Gastrocnemius medialis (tissue), 4 donors: ENCODE measurements at regions not wholly inside any gene's neighbourhood (a gene's known extent, or its start where the extent isn't known, plus 50 kb on each side); places are given as distances from the start of the nearest gene placed in this dataset.

Experiments
- ATAC-seq, 2 donors: fragments of 150-250 bp; one replicate each; pipeline ENCODE4 v1.9.1; 2016
- DNase-seq, 2 donors: peaks; one replicate each; pipeline ENCODE4 v3.0.0-alpha.2; 2019
- H3K27ac ChIP-seq, 4 donors: fragments of 200-600 bp; sonication (generic); 1 replicate in 1 of 4; 2 replicates in 3 of 4; pipeline ENCODE4 v1.5.1; 2016 to 2018; ENCODE audit warnings: mild to moderate bottlenecking in 2 of 4, moderate library complexity in 1 of 4
- H3K27me3 ChIP-seq, 3 donors: fragments of 200-600 bp; sonication (generic) in 2 of 3; 1 replicate in 1 of 3; 2 replicates in 2 of 3; pipeline versions ENCODE4 v1.5.1 to v1.6.0; 2016 to 2019; ENCODE audit warnings: mild to moderate bottlenecking in 1 of 3, moderate library complexity in 1 of 3
- H3K36me3 ChIP-seq, 2 donors: fragments of 200-600 bp; sonication (generic) in 1 of 2; one replicate each; pipeline ENCODE4 v1.5.1; 2017 to 2018
- H3K4me1 ChIP-seq, 2 donors: fragments of 200-600 bp; sonication (generic) in 1 of 2; one replicate each; pipeline ENCODE4 v1.5.1; 2016 to 2017; ENCODE audit warnings: mild to moderate bottlenecking in 2 of 2
- H3K4me3 ChIP-seq, 4 donors: fragments of 200-600 bp; sonication (generic) in 3 of 4; 1 replicate in 1 of 4; 2 replicates in 3 of 4; pipeline ENCODE4 v1.5.1; 2016 to 2019; ENCODE audit warnings: mild to moderate bottlenecking in 2 of 4
- H3K9me3 ChIP-seq, 3 donors: fragments of 200-600 bp; sonication (generic) in 2 of 3; 1 replicate in 1 of 3; 2 replicates in 2 of 3; pipeline ENCODE4 v1.5.1; 2016 to 2019
- POLR2A ChIP-seq, 2 donors: fragments of 450-650 bp; IDR thresholded peaks; one replicate each; pipeline ENCODE4 v1.6.1; 2017; ENCODE audit warnings: antibody characterized with exemption in 2 of 2, mild to moderate bottlenecking in 2 of 2, moderate library complexity in 2 of 2
- in situ Hi-C, 4 donors: fragments of 200-750 bp; cut with MboI; loops; one replicate each; pipeline versions ENCODE4 v1.15.0 to v1.8.0; 2017; ENCODE audit warnings: low sequenced_read_pairs in 4 of 4
- intact Hi-C: fragments of 100-400 bp; cut with DNase I; formaldehyde crosslinking; loops from one replicate; pipeline ENCODE4 v1.15.1; 2023; ENCODE audit warnings: low total_unique reads
- TF ChIP-seq, protein P1 (sequence below), 5 experiments: fragments of 450-650 bp in 3 of 5; fragments of 200-600 bp in 2 of 5; sonication (generic) in 2 of 5; IDR thresholded peaks in 4 of 5; conservative IDR thresholded peaks in 1 of 5; 1 replicate in 4 of 5; 2 replicates in 1 of 5; pipeline ENCODE4 v1.5.1; 2016 to 2019; ENCODE audit warnings: antibody characterized with exemption in 5 of 5, mild to moderate bottlenecking in 3 of 5, moderate library complexity in 3 of 5

DNA sequence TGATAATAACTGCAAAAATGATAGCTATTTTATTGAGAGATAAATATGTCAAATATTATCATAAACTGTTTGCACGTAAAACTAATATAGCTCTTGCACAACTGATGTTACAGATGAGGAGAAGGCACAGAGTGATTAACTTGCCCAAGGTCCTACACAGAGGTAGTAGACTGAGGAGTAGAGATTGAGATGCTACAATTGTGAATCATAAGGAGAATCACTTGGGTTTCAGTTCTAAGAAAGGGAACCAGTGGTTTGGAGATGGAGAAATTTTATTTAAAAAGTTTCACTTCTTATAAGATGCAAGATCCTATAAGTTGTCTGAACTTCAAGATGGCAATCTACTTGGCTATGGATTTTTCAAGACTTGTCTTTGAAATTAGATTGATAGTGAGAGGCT, 224.8 kb upstream of the RAG2 start:
- ATAC-seq (no peak), DNase-seq (no peak)
- no peaks in the 10 kb centered on the region for H3K4me1 ChIP-seq
- H3K4me3 ChIP-seq: no peak overlapping the region
- in situ Hi-C loops (no loop called here), intact Hi-C loops (no loop called here)
- H3K27me3 ChIP-seq: no peaks in the 10 kb centered on the region
- no peaks in the 10 kb centered on the region for H3K36me3 ChIP-seq
- H3K27ac ChIP-seq: no peak overlapping the region
- TF ChIP-seq, protein P1, sequence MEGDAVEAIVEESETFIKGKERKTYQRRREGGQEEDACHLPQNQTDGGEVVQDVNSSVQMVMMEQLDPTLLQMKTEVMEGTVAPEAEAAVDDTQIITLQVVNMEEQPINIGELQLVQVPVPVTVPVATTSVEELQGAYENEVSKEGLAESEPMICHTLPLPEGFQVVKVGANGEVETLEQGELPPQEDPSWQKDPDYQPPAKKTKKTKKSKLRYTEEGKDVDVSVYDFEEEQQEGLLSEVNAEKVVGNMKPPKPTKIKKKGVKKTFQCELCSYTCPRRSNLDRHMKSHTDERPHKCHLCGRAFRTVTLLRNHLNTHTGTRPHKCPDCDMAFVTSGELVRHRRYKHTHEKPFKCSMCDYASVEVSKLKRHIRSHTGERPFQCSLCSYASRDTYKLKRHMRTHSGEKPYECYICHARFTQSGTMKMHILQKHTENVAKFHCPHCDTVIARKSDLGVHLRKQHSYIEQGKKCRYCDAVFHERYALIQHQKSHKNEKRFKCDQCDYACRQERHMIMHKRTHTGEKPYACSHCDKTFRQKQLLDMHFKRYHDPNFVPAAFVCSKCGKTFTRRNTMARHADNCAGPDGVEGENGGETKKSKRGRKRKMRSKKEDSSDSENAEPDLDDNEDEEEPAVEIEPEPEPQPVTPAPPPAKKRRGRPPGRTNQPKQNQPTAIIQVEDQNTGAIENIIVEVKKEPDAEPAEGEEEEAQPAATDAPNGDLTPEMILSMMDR (IDR thresholded peaks at IDR 0.05 in 4 of 5, conservative IDR thresholded peaks at IDR 0.05 in 1 of 5): no peak
- no peak for TF ChIP-seq POLR2A (IDR thresholded peaks at IDR 0.05)
- H3K9me3 ChIP-seq: no peaks in the 10 kb centered on the region

DNA sequence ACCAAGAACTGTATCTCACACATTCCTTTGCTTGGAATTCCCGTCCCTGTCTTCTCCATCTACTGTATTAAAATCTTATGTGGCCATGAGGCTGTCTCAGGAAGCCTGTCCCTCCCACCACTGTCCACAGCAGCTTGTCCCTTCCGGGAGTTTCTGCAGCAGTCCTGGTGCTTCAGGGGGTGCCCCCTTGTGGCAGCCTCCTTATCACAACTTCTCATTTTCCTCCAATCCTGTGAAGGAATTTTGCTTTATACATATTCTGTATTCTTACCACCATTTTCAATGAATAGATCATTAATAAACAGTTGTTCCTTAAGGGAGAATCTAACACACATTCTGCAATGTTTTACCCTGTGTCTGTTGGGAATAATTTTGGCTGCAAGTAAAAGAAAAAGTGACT, 220.4 kb upstream of the RAG2 start:
- no peaks in the 10 kb centered on the region for H3K36me3 ChIP-seq
- intact Hi-C loops (no loop called here), in situ Hi-C loops (no loop called here)
- DNase-seq (no peak), ATAC-seq (no peak)
- no peaks in the 10 kb centered on the region for H3K27me3 ChIP-seq
- no peak for TF ChIP-seq POLR2A (IDR thresholded peaks at IDR 0.05)
- TF ChIP-seq, protein P1 (IDR thresholded peaks at IDR 0.05 in 4 of 5, conservative IDR thresholded peaks at IDR 0.05 in 1 of 5): no peak
- H3K4me1 ChIP-seq: no peaks in the 10 kb centered on the region
- H3K27ac ChIP-seq: no peak overlapping the region
- H3K4me3 ChIP-seq: no peak overlapping the region
- H3K9me3 ChIP-seq: no peaks in the 10 kb centered on the region

DNA sequence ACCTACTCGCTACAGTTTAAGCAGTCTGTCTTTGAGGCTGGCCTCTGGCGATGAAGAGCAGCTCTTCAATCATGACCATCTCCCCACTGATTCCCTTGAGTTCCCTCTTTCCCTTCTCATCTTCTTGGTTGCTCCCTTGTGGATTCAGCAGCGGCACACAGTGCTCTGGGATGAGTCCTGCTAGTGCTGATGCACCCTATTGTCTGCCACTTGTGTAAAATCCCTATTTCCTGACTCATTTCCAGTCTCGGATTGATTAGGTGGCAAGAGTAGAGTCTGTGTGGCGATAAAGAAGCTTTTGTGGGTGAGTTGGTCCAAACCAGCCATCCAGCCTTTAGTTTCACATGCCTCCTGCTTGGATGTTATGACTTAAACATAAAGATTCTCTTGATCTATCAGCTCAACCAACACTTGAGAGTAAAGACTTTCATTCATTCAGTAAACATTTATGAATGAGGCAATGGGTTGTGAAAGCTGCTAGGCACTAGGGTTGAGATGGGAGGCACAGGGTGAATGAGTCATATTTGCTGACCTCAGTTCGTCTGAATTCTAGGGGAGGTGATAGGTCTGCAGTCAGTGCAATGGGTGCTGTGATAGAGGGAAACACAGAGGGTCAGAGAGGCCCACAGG, 219.4 kb upstream of the RAG2 start:
- H3K4me3 ChIP-seq: no peak overlapping the region
- TF ChIP-seq, protein P1 (IDR thresholded peaks at IDR 0.05 in 4 of 5, conservative IDR thresholded peaks at IDR 0.05 in 1 of 5): no peak
- no peak for TF ChIP-seq POLR2A (IDR thresholded peaks at IDR 0.05)
- ATAC-seq (no peak), DNase-seq (no peak)
- H3K27me3 ChIP-seq: no peaks in the 10 kb centered on the region
- H3K36me3 ChIP-seq: no peaks in the 10 kb centered on the region
- H3K4me1 ChIP-seq: no peaks in the 10 kb centered on the region
- intact Hi-C loops: no loop called here
- no peak overlapping the region for H3K27ac ChIP-seq
- H3K9me3 ChIP-seq: no peaks in the 10 kb centered on the region
- in situ Hi-C loops: no loop called here

DNA sequence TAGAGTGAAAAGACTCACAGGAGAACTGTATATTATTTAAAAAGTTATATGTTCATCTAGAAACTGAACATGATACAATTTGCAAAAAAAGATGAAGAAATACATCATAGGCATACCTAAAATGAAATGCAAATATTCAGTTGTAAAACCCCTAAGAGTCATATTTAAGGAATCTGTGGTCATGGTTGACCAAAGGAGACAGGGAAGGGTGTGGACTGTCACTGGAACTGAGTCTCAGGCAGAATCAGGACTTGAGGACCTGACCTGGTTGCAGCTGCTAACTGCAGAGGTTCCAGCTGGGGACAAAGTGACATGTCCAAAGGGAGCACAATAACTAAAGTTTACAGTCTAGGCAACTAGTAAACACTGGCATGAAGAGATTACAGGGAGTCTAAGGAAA, 211.3 kb upstream of the RAG2 start:
- intact Hi-C loops: no loop called here
- H3K4me3 ChIP-seq: no peak overlapping the region
- DNase-seq (no peak), ATAC-seq (no peak)
- H3K36me3 ChIP-seq: no peaks in the 10 kb centered on the region
- H3K27ac ChIP-seq: no peak overlapping the region
- in situ Hi-C loops: no loop called here
- H3K27me3 ChIP-seq: no peaks in the 10 kb centered on the region
- TF ChIP-seq, protein P1 (IDR thresholded peaks at IDR 0.05 in 4 of 5, conservative IDR thresholded peaks at IDR 0.05 in 1 of 5): no peak
- no peak for TF ChIP-seq POLR2A (IDR thresholded peaks at IDR 0.05)
- no peaks in the 10 kb centered on the region for H3K9me3 ChIP-seq
- H3K4me1 ChIP-seq: no peaks in the 10 kb centered on the region

DNA sequence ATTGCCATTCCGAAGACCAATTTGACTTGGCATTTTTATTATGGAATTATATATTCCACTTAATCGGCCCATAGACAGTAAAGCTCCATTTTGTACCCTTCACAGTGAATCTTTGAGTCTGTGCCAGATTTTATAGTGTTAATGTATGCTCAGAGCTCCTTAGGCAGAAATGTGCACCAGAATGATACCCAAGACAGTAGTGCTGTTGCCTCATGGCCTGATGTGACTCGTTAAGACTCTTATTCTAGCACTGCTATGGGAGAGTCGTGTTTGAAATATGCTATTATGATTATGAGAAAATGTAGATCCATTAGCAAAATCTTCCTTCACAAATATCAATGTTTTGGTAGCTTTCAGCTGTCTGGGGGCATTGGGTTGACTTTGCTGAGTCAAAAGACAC, 209.8 kb upstream of the RAG2 start:
- H3K4me3 ChIP-seq: no peak overlapping the region
- in situ Hi-C loops: no loop called here
- no peak overlapping the region for H3K27ac ChIP-seq
- no peaks in the 10 kb centered on the region for H3K9me3 ChIP-seq
- TF ChIP-seq POLR2A (IDR thresholded peaks at IDR 0.05): no peak
- TF ChIP-seq, protein P1 (IDR thresholded peaks at IDR 0.05 in 4 of 5, conservative IDR thresholded peaks at IDR 0.05 in 1 of 5): no peak
- ATAC-seq (no peak), DNase-seq (no peak)
- no peaks in the 10 kb centered on the region for H3K4me1 ChIP-seq
- no peaks in the 10 kb centered on the region for H3K36me3 ChIP-seq
- no peaks in the 10 kb centered on the region for H3K27me3 ChIP-seq
- intact Hi-C loops: no loop called here
